Progenitor cell of endocrine pancreas (in vitro differentiated cells): ENCODE measurements at regions not wholly inside any gene's neighbourhood (a gene's known extent, or its start where the extent isn't known, plus 50 kb on each side); places are given as distances from the start of the nearest gene placed in this dataset.

Experiments
- DNase-seq: peaks from one replicate; pipeline ENCODE4 v3.0.0; 2021; ENCODE audit warnings: low spot score; ENCODE audit not compliant: unreplicated experiment
- H3K27ac Mint-ChIP-seq: 2 replicates; pipeline ENCODE4 v1.8.0; 2021; ENCODE audit warnings: mild to moderate bottlenecking, moderate library complexity, mixed read lengths
- H3K27me3 Mint-ChIP-seq: 2 replicates; pipeline ENCODE4 v1.8.0; 2021; ENCODE audit warnings: mixed read lengths
- H3K36me3 Mint-ChIP-seq: 2 replicates; pipeline ENCODE4 v1.8.0; 2022; ENCODE audit warnings: mixed read lengths; ENCODE audit not compliant: insufficient read depth
- H3K4me1 Mint-ChIP-seq: 2 replicates; pipeline ENCODE4 v1.8.0; 2021; ENCODE audit warnings: low read depth, mixed read lengths
- H3K4me3 Mint-ChIP-seq: 2 replicates; pipeline ENCODE4 v1.8.0; 2021; ENCODE audit warnings: low read depth, mild to moderate bottlenecking, moderate library complexity, mixed read lengths
- H3K9me3 Mint-ChIP-seq: 2 replicates; pipeline ENCODE4 v1.8.0; 2021; ENCODE audit warnings: low read depth, mixed read lengths
- CTCF ChIP-seq: fragments of 200-600 bp; sonication (generic); IDR thresholded peaks from one replicate; pipeline ENCODE4 v1.5.0; 2021; ENCODE audit warnings: antibody characterized with exemption, mild to moderate bottlenecking; ENCODE audit not compliant: unreplicated experiment

- Mint-ChIP-seq H3K36me3 (no peaks in the 10 kb centered on the region), H3K27ac (no peak overlapping the region), H3K4me3 (no peak overlapping the region), H3K4me1 (no peaks in the 10 kb centered on the region), H3K9me3 (peaks cover 13% of the 10 kb centered on the region), H3K27me3 (no peaks in the 10 kb centered on the region)
- no peak for TF ChIP-seq CTCF
- DNase-seq = no peak
These were observed 532.8 kb downstream of the FOXG1 start for GRCh38 chr14:29299372-29299771.

GRCh38 chr14:29301571-29301970 lies 535.0 kb downstream of the FOXG1 start:
- Mint-ChIP-seq H3K9me3 (peaks cover 6% of the 10 kb centered on the region), H3K36me3 (no peaks in the 10 kb centered on the region), H3K27me3 (no peaks in the 10 kb centered on the region), H3K27ac (no peak overlapping the region), H3K4me1 (no peaks in the 10 kb centered on the region), H3K4me3 (no peak overlapping the region)
- DNase-seq = no peak
- no peak for TF ChIP-seq CTCF

GRCh38 chr14:29310210-29310609 lies 543.6 kb downstream of the FOXG1 start:
- Mint-ChIP-seq H3K36me3 (no peaks in the 10 kb centered on the region), H3K4me3 (no peak overlapping the region), H3K4me1 (no peaks in the 10 kb centered on the region), H3K27ac (no peak overlapping the region), H3K9me3 (no peaks in the 10 kb centered on the region), H3K27me3 (no peaks in the 10 kb centered on the region)
- DNase-seq = no peak
- no peak for TF ChIP-seq CTCF

GRCh38 chr14:29310757-29311156 lies 544.2 kb downstream of the FOXG1 start:
- Mint-ChIP-seq H3K27me3 (no peaks in the 10 kb centered on the region), H3K9me3 (no peaks in the 10 kb centered on the region), H3K4me1 (no peaks in the 10 kb centered on the region), H3K36me3 (no peaks in the 10 kb centered on the region), H3K27ac (no peak overlapping the region), H3K4me3 (no peak overlapping the region)
- TF ChIP-seq CTCF = no peak
- no peak for DNase-seq

GRCh38 chr14:29311983-29312382 lies 545.4 kb downstream of the FOXG1 start:
- DNase-seq = no peak
- H3K27me3 Mint-ChIP-seq = no peaks in the 10 kb centered on the region
- no peak overlapping the region for H3K4me3 Mint-ChIP-seq
- H3K36me3 Mint-ChIP-seq = no peaks in the 10 kb centered on the region
- H3K27ac Mint-ChIP-seq = no peak overlapping the region
- TF ChIP-seq CTCF = no peak
- no peaks in the 10 kb centered on the region for H3K9me3 Mint-ChIP-seq
- no peaks in the 10 kb centered on the region for H3K4me1 Mint-ChIP-seq
